IMR-90 (cell line): ENCODE measurements at regions not wholly inside any gene's neighbourhood (a gene's known extent, or its start where the extent isn't known, plus 50 kb on each side); places are given as distances from the start of the nearest gene placed in this dataset.

Experiments used
- CEBPB ChIP-seq: IDR thresholded peaks from 2 replicates; pipeline ENCODE4 v1.6.1; 2012; ENCODE audit warnings: low read depth, low read length, improper control_type of control experiment
- FOS ChIP-seq: fragments of 150-350 bp; IDR thresholded peaks from 2 replicates; pipeline ENCODE4 v1.6.1; 2016; ENCODE audit warnings: low read depth, low read length
- MAFK ChIP-seq: IDR thresholded peaks from 2 replicates; pipeline ENCODE4 v1.6.1; 2012; ENCODE audit warnings: low read depth, low read length, improper control_type of control experiment
- MAZ ChIP-seq: IDR thresholded peaks from 2 replicates; pipeline ENCODE4 v1.6.1; 2012; ENCODE audit warnings: low read depth, mild to moderate bottlenecking, low read length, improper control_type of control experiment, moderate library complexity, borderline replicate concordance
- MXI1 ChIP-seq: IDR thresholded peaks from 2 replicates; pipeline ENCODE4 v1.6.1; 2012; ENCODE audit warnings: low read depth, mild to moderate bottlenecking, low read length, moderate library complexity, borderline replicate concordance
- POLR2A ChIP-seq: IDR thresholded peaks from 2 replicates; pipeline ENCODE4 v1.6.1; 2012; ENCODE audit warnings: mild to moderate bottlenecking, low read depth, low read length
- RAD21 ChIP-seq: IDR thresholded peaks from 2 replicates; pipeline ENCODE4 v1.6.1; 2012; ENCODE audit warnings: low read length, improper control_type of control experiment
- TF ChIP-seq, protein P1 (sequence below): conservative IDR thresholded peaks from 2 replicates; pipeline ENCODE4 v1.5.1; 2012; ENCODE audit warnings: mild to moderate bottlenecking, low read depth, low read length, improper control_type of control experiment
- TF ChIP-seq, protein P2 (sequence below): fragments of 150-350 bp; IDR thresholded peaks from 2 replicates; pipeline ENCODE4 v1.6.1; 2017; ENCODE audit warnings: mild to moderate bottlenecking, antibody characterized with exemption, low read length, low read depth

DNA sequence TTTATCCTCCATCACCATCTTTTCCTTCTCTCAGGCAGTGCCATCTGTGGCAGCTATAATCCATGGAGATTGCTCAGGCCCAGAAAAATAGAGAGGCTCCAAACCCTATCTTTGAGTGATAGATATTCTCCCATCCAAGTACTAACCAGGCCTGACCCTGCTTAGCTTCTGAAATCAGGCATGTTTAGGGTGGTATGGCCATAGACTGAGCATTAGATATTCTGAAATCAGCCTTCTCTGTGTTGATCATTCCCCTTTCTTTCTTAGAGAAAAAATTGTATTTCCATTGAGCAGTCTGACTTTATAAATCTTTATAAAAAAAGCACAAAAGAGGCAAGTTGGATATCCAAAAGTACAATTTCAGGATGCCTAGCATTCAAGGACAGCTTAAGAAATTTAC lies 131.5 kb upstream of the ACVR2A start:
- no peak for TF ChIP-seq CEBPB
- no peak for TF ChIP-seq MAZ
- TF ChIP-seq POLR2A = no peak
- TF ChIP-seq, protein P1, sequence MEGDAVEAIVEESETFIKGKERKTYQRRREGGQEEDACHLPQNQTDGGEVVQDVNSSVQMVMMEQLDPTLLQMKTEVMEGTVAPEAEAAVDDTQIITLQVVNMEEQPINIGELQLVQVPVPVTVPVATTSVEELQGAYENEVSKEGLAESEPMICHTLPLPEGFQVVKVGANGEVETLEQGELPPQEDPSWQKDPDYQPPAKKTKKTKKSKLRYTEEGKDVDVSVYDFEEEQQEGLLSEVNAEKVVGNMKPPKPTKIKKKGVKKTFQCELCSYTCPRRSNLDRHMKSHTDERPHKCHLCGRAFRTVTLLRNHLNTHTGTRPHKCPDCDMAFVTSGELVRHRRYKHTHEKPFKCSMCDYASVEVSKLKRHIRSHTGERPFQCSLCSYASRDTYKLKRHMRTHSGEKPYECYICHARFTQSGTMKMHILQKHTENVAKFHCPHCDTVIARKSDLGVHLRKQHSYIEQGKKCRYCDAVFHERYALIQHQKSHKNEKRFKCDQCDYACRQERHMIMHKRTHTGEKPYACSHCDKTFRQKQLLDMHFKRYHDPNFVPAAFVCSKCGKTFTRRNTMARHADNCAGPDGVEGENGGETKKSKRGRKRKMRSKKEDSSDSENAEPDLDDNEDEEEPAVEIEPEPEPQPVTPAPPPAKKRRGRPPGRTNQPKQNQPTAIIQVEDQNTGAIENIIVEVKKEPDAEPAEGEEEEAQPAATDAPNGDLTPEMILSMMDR = no peak
- TF ChIP-seq, protein P2, sequence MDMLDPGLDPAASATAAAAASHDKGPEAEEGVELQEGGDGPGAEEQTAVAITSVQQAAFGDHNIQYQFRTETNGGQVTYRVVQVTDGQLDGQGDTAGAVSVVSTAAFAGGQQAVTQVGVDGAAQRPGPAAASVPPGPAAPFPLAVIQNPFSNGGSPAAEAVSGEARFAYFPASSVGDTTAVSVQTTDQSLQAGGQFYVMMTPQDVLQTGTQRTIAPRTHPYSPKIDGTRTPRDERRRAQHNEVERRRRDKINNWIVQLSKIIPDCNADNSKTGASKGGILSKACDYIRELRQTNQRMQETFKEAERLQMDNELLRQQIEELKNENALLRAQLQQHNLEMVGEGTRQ = no peak
- TF ChIP-seq MAFK = no peak
- no peak for TF ChIP-seq FOS
- no peak for TF ChIP-seq RAD21
- TF ChIP-seq MXI1 = no peak
